ENCODE measurements at regions not wholly inside any gene's neighbourhood (a gene's known extent, or its start where the extent isn't known, plus 50 kb on each side); places are given as distances from the start of the nearest gene placed in this dataset.

DNA sequence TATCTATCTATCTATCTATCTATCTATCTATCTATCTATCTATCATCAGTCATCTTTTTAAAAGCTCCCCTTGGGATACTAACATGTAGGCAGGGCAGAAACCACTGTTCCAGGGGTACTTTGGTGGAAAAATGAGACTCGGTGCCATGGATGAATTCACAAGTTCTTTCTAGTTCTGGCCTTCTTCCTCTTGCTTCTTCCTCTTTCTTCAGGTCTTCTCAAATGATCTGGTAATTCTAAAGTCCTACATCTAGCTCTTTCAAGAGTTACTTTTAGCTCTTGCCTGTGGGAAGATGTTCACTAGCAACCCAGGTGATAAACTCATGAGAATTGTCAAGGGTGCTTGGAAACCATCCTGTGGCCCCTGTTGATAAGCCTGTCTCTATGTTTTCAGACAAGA lies 168.5 kb upstream of the TBC1D5 start:
- TF ChIP-seq, protein P1, sequence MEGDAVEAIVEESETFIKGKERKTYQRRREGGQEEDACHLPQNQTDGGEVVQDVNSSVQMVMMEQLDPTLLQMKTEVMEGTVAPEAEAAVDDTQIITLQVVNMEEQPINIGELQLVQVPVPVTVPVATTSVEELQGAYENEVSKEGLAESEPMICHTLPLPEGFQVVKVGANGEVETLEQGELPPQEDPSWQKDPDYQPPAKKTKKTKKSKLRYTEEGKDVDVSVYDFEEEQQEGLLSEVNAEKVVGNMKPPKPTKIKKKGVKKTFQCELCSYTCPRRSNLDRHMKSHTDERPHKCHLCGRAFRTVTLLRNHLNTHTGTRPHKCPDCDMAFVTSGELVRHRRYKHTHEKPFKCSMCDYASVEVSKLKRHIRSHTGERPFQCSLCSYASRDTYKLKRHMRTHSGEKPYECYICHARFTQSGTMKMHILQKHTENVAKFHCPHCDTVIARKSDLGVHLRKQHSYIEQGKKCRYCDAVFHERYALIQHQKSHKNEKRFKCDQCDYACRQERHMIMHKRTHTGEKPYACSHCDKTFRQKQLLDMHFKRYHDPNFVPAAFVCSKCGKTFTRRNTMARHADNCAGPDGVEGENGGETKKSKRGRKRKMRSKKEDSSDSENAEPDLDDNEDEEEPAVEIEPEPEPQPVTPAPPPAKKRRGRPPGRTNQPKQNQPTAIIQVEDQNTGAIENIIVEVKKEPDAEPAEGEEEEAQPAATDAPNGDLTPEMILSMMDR (IDR thresholded peaks at IDR 0.05; ENCODE audit: insufficient read depth, low read length, poor library complexity, severe bottlenecking) = no peak
- TF ChIP-seq EZH2phosphoT487 (conservative IDR thresholded peaks at IDR 0.05; ENCODE audit: low read length) = no peak

Data from SU-DHL-6 (cell line).